ENCODE measurements at regions not wholly inside any gene's neighbourhood (a gene's known extent, or its start where the extent isn't known, plus 50 kb on each side); places are given as distances from the start of the nearest gene placed in this dataset.

- no peak for TF ChIP-seq POLR2A (IDR thresholded peaks at IDR 0.05)
- TF ChIP-seq CTCF (IDR thresholded peaks at IDR 0.05) = no peak
- TF ChIP-seq POLR2AphosphoS5 (IDR thresholded peaks at IDR 0.05) = no peak
- TF ChIP-seq EP300 (IDR thresholded peaks at IDR 0.05) = no peak
These were observed 92.9 kb downstream of the RHOU start for GRCh38 chr1:228828151-228828550.

All from sigmoid colon (tissue), 4 donors.